ENCODE measurements at regions not wholly inside any gene's neighbourhood (a gene's known extent, or its start where the extent isn't known, plus 50 kb on each side); places are given as distances from the start of the nearest gene placed in this dataset.

DNA sequence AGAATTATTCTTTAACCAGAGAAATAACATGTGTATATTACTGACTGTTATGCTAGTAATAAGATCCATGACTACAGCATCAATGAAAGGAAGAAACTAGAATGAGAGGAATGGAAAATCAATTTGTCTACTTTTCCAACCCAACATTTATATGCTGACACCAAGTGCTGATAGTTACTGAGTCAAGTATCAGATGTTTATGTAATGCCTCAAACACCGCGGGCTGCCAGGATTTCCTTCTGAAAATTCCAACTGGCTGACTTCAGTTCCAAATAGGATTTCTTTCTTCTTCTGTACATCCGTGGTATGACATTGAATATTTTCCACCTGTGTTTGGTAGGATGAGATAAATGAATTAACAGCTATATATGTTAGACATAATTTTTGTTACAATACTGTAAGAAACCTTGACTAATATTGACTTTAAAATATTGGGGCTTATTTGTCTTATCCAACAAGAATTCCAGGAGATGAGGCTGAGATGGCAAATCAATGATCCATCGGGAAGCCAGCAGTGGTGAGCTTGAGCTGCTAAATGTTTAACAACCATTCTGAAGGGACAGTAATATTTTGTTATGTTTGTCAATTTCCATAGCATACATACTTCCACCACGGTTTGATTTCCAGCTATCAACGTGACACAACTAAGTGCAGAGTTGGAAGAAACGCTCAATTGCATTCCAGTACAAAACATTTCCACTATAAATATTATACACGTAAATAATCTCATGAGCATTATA lies 435.2 kb upstream of the AUTS2 start:
- TF ChIP-seq, protein P1, sequence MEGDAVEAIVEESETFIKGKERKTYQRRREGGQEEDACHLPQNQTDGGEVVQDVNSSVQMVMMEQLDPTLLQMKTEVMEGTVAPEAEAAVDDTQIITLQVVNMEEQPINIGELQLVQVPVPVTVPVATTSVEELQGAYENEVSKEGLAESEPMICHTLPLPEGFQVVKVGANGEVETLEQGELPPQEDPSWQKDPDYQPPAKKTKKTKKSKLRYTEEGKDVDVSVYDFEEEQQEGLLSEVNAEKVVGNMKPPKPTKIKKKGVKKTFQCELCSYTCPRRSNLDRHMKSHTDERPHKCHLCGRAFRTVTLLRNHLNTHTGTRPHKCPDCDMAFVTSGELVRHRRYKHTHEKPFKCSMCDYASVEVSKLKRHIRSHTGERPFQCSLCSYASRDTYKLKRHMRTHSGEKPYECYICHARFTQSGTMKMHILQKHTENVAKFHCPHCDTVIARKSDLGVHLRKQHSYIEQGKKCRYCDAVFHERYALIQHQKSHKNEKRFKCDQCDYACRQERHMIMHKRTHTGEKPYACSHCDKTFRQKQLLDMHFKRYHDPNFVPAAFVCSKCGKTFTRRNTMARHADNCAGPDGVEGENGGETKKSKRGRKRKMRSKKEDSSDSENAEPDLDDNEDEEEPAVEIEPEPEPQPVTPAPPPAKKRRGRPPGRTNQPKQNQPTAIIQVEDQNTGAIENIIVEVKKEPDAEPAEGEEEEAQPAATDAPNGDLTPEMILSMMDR (conservative IDR thresholded peaks at IDR 0.05; ENCODE audit: low read depth, low read length) = no peak
- no peak for TF ChIP-seq EZH2 (IDR thresholded peaks at IDR 0.05; ENCODE audit: borderline replicate concordance, low read depth, low read length, poor library complexity, severe bottlenecking)
- H3K4me1 ChIP-seq (ENCODE audit: insufficient read depth, low read length, poor library complexity, severe bottlenecking) = no peaks in the 10 kb centered on the region
- DNase-seq (ENCODE audit: low spot score) = no peak
- no peaks in the 10 kb centered on the region for H3K27me3 ChIP-seq (replicated peaks; ENCODE audit: insufficient read depth, low read depth, low read length, poor library complexity)
- ChIA-PET CTCF (no interaction called here), POLR2A (ENCODE audit: low non-redundant PET) (interaction anchor here (0.7 kb wide), 1 partner anchor 334 kb away, joined by 3 read pairs; no protein-coding TSS in a partner anchor)
- H3K9me3 ChIP-seq (ENCODE audit: low read depth, low read length, poor library complexity, severe bottlenecking) = no peaks in the 10 kb centered on the region
- no peak overlapping the region for H3K27ac ChIP-seq (ENCODE audit: low read depth, low read length, poor library complexity, severe bottlenecking)
- no TSS peak for BruUV-seq (replicated peaks)
- intact Hi-C loops (cut with micrococcal nuclease; ENCODE audit: unreplicated experiment) = no loop called here
- no peaks in the 10 kb centered on the region for H3K36me3 ChIP-seq (ENCODE audit: insufficient read depth, low read length, poor library complexity, severe bottlenecking)
- no peak overlapping the region for H3K4me3 ChIP-seq (ENCODE audit: low read depth, low read length, poor library complexity, severe bottlenecking)

DNA sequence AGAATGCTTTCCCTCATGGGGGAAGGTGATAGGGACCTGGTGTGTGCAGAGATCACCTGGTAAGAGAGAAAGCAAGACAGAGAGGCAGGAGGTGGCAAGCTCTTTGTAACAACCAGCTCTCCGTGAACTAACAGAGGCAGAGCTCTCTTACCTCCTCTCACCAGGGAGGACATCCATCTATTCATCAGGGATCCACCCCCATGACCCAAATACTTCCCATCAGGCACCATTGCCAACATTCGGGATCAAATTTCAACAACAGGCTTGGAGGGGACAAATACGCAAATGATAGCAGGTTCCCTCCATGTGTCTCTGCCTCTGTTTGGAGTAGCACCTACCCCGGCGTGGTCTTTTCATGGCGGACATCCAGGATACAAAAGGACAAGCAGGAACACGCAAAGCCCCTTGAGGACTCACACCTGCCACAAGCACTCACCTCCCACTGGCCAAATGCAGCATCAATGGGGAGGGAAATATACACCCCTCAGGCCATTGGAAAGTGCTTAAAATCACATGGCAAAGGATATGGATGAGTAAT lies 431.2 kb upstream of the AUTS2 start:
- BruUV-seq (replicated peaks) = no TSS peak
- no peak overlapping the region for H3K4me3 ChIP-seq (ENCODE audit: low read depth, low read length, poor library complexity, severe bottlenecking)
- H3K4me1 ChIP-seq (ENCODE audit: insufficient read depth, low read length, poor library complexity, severe bottlenecking) = no peaks in the 10 kb centered on the region
- no peak for TF ChIP-seq EZH2 (IDR thresholded peaks at IDR 0.05; ENCODE audit: borderline replicate concordance, low read depth, low read length, poor library complexity, severe bottlenecking)
- TF ChIP-seq, protein P1 (conservative IDR thresholded peaks at IDR 0.05; ENCODE audit: low read depth, low read length) = no peak
- no peaks in the 10 kb centered on the region for H3K9me3 ChIP-seq (ENCODE audit: low read depth, low read length, poor library complexity, severe bottlenecking)
- no peaks in the 10 kb centered on the region for H3K27me3 ChIP-seq (replicated peaks; ENCODE audit: insufficient read depth, low read depth, low read length, poor library complexity)
- ChIA-PET POLR2A (ENCODE audit: low non-redundant PET) (no interaction called here), CTCF (no interaction called here)
- no peaks in the 10 kb centered on the region for H3K36me3 ChIP-seq (ENCODE audit: insufficient read depth, low read length, poor library complexity, severe bottlenecking)
- DNase-seq (ENCODE audit: low spot score) = no peak
- intact Hi-C loops (cut with micrococcal nuclease; ENCODE audit: unreplicated experiment) = no loop called here
- H3K27ac ChIP-seq (ENCODE audit: low read depth, low read length, poor library complexity, severe bottlenecking) = no peak overlapping the region

GRCh38 chr7:69169386-69169785 lies 428.9 kb upstream of the AUTS2 start:
- Histone ChIP-seq H3K4me1 (ENCODE audit: insufficient read depth, low read length, poor library complexity, severe bottlenecking) (no peaks in the 10 kb centered on the region), H3K27me3 (replicated peaks; ENCODE audit: insufficient read depth, low read depth, low read length, poor library complexity) (no peaks in the 10 kb centered on the region), H3K9me3 (ENCODE audit: low read depth, low read length, poor library complexity, severe bottlenecking) (no peaks in the 10 kb centered on the region), H3K4me3 (ENCODE audit: low read depth, low read length, poor library complexity, severe bottlenecking) (no peak overlapping the region), H3K36me3 (ENCODE audit: insufficient read depth, low read length, poor library complexity, severe bottlenecking) (no peaks in the 10 kb centered on the region), H3K27ac (ENCODE audit: low read depth, low read length, poor library complexity, severe bottlenecking) (no peak overlapping the region)
- CTCF ChIA-PET = no interaction called here
- DNase-seq (ENCODE audit: low spot score) = no peak
- POLR2A ChIA-PET (ENCODE audit: low non-redundant PET) = no interaction called here
- BruUV-seq (replicated peaks) = no TSS peak
- no peak for TF ChIP-seq EZH2 (IDR thresholded peaks at IDR 0.05; ENCODE audit: borderline replicate concordance, low read depth, low read length, poor library complexity, severe bottlenecking)
- TF ChIP-seq, protein P1 (conservative IDR thresholded peaks at IDR 0.05; ENCODE audit: low read depth, low read length) = no peak
- intact Hi-C loops (cut with micrococcal nuclease; ENCODE audit: unreplicated experiment) = no loop called here

Measured in A673 (cell line).